Stimulated activated CD8-positive, alpha-beta memory T cell treated with anti-CD3 and anti-CD28 coated beads, Interleukin-15, amount 100 ng/mL, for 48 hours (primary cell): ENCODE measurements at regions not wholly inside any gene's neighbourhood (a gene's known extent, or its start where the extent isn't known, plus 50 kb on each side); places are given as distances from the start of the nearest gene placed in this dataset.
"Not testable (repeated sequence)": the region's sequence is repeated elsewhere in the genome, so short reads cannot be mapped to it uniquely, and the experiment has no call there.

Experiments used
- DNase-seq, 2 donors: peaks; one replicate each; pipeline ENCODE4 v3.0.0-alpha.2; 2020; ENCODE audit warnings: low read depth in 2 of 2

DNA sequence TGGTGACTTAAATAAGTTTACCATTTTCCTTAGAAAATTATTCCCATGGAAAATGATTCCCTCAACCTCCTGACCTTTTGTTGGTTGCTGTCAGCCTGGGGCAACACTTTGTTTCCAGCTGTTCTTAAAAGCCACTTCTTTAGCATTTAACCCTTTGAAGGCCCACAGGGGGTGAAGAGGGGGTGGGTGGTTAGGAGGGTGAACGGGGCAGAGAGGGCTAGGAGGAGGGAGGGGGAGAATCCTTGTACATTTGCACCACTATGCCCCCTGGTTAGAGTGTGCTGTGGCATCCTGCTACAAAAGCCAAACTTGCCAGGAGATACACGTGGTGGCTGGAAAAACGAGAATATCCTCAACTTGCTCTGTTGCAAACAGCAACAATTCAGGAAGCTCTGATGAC is 273.2 kb upstream of the RGMA start:
- DNase-seq: no peak

GRCh38 chr15:93361703-93362102 is 272.7 kb upstream of the RGMA start:
- no peak for DNase-seq

DNA sequence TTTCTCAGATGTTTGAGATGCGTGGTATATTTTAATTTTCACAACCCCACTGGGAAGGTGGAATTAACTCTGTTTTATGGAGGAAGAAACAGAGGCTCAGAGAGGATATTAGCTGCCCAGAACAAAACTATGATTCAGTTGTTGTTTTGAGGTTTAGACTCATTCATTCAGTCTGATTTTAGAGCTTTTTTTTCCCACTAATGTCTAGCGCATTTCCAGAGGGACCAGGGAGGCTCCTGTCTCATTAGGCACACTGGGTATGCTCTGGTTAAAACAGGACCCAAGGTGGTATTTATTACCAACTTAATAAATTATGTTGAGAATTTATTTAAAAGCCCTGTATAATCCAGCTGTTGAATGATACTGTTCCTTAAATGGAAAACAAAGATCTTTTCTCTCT is 272.0 kb upstream of the RGMA start:
- no peak for DNase-seq

- DNase-seq: no peak
These were observed 271.3 kb upstream of the RGMA start for GRCh38 chr15:93360318-93360717.

DNA sequence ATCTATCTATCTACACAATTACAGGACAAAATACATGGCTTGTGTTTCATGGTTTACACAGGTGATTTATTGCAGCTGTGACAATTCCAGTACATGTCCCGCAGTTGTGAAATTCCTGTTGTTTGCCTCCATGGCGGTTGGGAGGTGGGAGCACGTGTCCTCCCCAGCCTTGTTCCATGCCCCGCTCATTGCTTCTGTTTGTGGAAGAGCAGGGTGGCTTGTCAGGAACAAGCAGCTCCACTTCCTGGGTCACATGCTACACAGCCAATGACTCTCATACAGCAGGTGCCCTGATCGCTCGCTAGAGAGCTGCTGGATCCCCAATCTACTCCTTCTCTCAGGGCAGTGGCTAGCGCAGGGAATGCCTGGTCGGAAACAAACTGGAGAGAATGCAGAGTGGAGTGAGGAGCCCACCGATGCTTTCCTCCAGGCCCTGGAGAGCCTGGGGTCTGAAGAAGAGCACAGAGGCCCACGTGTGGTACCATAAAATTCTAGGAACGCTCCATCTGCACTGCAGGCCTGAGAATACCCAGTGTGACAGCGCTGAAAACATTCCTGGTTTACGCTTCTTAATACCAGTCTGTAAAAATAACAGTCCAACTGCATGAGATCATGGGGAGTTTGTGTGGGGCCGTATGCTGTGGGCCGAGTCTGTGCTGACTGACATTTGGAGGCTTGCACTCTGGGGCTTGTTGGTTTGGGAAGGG is 270.6 kb upstream of the RGMA start:
- no peak for DNase-seq

- DNase-seq: no peak
These were observed 270.0 kb upstream of the RGMA start for GRCh38 chr15:93359060-93359408.

- no peak for DNase-seq
These were observed 269.4 kb upstream of the RGMA start for GRCh38 chr15:93358166-93359059.

DNA sequence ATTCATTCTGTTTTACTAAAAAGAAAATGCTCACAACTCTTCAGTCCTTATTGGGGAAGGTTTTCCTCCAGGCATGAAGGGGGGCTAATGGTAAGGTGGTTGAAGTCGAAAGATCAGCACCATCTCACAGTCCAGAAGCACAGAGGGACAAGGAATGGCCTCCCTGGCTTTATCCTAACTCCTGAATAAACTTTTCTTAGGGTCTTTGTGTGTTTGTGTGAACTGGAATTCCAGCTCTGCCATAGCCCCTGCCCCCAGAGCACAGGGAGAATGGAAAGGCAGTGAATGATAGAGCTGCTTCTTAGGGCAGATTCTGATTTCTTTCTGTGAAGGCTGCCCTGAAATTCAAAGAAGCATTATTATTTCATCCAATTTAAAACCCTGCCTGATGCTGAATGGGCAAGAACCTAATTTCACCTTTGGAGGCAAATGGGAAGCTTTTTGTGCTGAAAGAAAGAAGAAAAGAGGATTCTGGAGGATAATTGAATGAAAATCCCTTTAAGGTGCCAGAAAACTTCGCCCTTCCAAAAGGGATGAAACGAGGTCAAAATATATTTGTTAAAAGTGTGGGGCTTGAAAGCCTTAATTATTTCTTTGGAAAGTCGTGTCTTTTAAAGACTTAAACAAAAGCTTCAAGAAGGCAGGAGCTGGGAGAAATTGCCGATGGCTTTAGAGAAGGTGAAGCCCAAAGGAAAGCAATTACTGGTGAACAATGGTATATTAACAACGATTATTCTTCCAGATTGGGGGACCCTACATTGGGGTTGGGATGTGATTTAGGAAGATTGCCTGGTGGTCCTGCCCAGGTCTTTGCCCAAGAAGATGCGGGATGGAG is 259.9 kb upstream of the RGMA start:
- no peak for DNase-seq

DNA sequence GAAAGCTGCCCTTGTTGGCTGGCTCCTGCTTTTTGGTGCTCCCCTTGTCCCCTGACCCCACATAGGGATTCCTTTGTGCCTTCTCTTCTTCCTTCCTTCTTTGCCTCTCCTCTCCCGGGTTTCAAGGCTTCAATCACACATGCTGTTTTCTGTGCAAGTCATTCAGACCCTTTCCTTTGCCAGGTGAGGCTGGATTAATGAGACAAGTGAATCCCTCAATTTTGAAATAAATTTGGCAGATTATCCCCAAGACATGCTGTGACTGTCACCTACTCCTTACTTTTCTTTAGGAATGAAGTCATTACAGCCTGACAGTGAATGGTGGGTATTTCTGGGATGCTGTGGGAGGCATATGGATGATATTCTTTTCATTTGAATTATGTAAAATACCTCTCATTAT is 259.0 kb upstream of the RGMA start:
- DNase-seq: no peak

DNA sequence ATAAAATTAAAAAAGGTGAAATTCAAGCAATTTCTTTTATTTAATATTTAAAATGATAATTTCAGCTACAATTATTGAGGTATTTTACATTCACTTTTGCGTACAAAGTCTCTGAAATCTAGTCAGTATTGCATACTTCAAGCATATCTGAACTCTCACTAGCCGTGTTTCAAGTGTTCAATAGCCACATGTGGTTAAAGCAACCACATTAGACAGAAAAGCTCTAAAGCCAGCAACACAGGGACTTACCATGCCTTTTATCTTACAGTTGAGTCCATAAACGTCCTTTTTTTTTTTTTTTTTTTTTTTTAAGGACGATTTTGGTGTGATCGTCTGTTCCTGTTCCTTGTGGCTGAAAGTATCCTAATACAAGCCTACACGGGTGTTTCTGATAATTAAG is 257.0 kb upstream of the RGMA start:
- DNase-seq: no peak

DNA sequence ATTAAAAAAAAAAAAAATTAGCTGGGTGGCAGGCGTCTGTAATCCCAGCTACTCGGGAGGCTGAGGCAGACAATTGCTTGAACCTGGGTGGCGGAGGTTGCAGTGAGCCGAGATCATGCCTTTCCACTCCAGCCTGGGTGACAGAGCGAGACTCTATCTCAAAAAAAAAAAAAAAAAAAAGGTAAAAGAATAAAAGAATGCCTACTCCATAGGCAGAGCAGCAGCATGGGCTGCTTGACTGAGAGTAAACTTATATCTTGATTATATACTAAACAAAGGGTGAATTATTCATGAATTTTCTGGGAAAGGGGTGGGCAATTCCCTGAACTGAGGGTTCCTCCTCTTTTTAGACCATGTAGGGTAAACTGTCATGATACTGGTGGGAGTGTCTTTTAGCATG is 254.4 kb upstream of the RGMA start:
- not testable (repeated sequence) for DNase-seq

- DNase-seq: no peak
These were observed 252.2 kb upstream of the RGMA start for GRCh38 chr15:93341164-93341563.

DNA sequence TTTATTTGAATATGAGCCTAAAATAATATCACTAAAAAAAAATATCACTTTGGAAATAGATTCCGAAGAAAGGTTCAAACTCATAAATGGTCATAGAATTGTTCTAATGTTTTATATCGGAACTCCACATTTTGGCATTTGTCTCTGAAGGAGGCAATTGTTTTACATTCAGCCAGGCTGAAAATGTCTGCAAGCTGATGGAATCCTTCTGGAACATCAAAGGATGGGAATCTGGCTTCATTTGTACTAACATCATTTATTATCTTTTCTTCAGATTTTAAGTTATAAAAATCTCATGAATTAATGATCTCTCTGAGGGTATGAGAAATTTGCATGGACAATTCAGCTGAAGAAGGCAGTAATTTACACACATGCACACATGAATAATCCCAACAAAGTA is 251.4 kb upstream of the RGMA start:
- no peak for DNase-seq

- DNase-seq: no peak
These were observed 244.8 kb upstream of the RGMA start for GRCh38 chr15:93333796-93334195.

DNA sequence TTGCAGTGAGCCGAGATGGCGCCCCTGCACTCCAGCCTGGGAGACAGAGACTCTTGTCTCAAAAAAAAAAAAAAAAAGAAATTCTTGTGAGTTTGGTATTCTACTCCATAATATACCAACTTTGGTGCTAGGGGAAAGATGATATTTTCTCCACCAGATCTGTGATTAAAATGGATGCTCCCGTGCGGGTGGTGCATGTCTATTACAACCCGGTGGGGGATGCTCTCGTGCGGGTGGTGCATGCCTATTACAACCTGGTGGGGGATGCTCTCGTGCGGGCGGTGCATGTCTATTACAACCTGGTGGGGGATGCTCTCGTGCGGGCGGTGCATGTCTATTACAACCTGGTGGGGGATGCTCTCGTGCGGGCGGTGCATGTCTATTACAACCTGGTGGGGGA is 244.1 kb upstream of the RGMA start:
- DNase-seq: not testable (repeated sequence)

- no peak for DNase-seq
These were observed 243.2 kb upstream of the RGMA start for GRCh38 chr15:93332168-93332553.

DNA sequence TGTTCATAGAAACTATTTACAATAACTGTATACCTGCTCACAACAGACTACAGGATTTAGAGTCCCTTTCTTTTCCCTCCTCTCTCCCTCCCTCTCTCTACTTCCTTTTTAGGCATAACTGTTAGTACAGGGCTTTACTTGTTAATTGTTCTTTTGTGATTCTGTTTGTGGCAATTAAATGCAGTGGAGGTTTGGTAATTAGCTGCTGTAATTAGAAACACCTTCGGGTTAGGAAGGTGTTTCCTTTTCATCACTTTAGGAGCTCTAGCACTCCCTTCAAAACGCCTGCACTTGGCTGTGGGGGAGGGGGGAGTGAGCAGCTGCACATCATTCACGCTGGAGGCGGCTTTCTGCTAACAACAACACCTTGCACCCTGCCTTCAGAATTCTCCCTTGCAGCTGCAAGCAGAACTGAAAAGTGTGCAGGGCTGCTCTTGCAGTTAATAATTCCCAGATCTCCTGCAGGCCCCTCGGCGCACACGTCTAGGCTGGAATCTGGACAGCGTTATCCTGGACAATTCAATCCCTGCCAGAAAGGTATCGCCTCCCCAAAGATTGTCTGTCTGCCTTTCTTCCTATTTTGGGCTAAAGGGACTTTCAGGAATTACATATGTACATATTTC is 242.6 kb upstream of the RGMA start:
- no peak for DNase-seq

DNA sequence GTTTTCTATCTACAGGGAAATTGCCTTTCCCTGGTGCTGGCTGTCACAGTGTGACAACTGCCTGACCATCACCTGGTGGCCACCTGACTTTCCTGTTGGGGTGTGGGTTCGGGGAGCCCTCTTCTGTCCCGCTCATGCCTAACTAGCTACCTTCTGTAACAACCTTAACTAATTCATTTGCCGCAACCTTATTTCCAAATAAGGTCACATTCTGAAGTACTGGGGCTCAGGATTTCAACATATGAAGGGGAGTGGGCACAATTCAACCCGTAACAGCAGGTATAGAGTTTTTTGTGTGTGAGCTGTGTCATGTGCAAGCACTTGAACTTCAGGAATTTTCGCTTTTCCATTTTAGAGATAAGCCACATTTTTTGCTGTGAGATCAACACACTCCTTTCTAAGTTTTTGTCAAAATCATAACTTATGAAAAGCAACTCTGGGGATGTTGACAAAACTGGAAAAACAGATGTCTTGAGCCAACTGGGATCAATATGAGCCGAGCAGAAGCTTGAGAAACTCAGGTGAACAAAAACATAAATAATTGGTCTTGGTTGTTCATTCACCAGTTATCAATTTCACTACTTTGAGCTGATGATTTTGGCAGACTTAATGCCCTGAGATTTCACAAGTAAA is 242.0 kb upstream of the RGMA start:
- no peak for DNase-seq

DNA sequence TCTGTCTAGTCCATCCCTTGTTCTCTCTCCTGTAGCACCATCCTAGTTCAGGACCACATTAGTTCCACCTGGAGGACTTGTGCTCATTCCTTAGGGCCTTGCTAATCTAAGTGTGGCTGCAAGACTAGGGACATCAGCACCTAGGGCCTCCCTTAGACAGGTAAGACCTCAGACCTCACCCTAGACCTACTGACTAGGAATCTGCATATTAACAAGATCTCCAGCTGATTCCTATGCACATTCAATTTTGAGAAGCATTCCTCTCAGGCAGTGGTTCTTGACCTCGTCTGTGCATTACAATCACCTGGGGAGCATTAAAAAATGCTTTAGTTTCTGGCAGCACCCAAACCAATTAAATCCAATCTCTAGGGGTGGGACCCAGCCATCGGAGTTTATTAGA is 238.4 kb upstream of the RGMA start:
- no peak for DNase-seq

DNA sequence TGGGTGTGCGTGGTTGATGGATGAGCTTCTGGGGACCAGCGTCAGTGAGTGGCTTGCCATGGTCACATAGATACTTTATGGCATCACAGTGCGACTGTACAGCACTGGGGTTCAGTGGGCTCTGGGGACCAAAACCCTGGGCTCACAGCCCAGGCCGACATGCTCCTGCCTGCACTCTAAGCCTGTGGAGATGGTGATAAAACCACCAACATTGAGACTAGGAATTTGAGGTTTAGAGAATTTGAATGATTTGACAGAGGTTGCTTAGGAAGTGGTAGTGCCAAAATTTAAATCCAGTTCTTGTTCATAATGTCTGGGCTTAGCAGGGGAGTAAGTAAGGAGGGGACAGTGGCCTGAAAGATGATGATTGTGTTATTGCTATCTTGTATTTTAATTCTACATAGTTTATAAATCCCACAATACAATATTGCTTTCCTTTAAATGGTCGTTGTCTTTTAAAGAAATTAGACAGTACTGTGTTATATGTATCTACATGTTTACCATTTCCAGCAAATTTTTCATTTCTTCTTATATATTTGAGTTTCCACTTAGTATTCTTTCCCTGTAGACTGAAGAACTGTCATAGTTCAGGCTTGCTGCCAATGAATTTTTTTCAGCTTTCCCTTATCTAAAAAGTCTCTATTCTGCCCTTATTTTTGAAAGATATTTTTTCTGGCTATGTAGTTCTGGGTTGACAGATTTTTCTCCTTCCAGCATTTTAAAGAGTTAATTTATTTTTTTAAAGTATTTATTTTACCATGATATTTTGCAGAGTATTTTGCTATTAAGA is 235.4 kb upstream of the RGMA start:
- DNase-seq: no peak

DNA sequence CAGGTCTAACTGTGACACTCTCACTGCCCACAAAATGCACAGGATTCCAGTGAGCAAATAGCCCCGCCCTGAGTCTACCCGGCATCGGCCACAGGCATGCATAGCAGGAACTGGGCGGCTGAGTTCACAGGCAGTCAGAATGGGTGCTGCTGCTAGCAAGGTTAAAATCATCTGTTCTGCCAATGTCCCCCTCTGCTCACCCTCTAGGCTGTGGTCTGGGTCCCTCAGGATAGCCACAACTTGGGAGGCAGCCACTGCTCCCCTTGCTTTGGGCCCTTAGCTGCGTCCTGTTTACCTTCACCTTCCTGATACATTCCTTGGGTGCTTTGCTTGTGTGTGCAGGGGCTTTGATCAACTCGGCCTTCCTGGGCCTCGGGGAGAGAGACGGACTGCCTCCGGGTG is 232.9 kb upstream of the RGMA start:
- no peak for DNase-seq
